ENCODE measurements at regions not wholly inside any gene's neighbourhood (a gene's known extent, or its start where the extent isn't known, plus 50 kb on each side); places are given as distances from the start of the nearest gene placed in this dataset.

DNA sequence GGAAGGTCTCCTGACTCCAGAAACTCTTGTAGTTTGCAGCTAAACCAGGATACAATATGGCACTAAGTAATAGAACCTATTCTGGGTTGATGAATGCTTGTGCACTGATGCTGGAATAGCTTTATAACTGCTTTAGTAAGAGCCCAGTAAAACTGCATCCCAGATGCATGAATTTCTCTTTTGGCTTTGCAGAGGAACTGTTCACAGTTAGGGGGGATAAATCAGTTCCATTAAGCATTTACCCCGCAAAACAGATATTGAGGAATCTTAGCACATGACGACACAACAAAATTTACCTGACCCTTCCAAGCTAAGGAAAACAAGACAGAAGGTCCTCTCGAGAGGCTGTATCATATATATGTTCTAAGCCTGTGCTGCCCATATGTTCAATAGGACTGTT, 457.4 kb downstream of the FOXG1 start:
- TF ChIP-seq TBL1XR1 (IDR thresholded peaks at IDR 0.05; ENCODE audit: low read length in 2 of 2) (no peak), ADNP (tag; IDR thresholded peaks at IDR 0.05) (no peak), FUS (optimal IDR thresholded peaks at IDR 0.05; ENCODE audit: low read depth, low read length) (no peak), NR2C2 (CRISPR knock-in tag; IDR thresholded peaks at IDR 0.05) (no peak), NR2C2 (tag; IDR thresholded peaks at IDR 0.05) (no peak), KAT2B (IDR thresholded peaks at IDR 0.05; ENCODE audit: low read depth, low read length) (no peak), MAFK (IDR thresholded peaks at IDR 0.05; ENCODE audit: low read length) (no peak), EP300 (IDR thresholded peaks at IDR 0.05; ENCODE audit: low read length) (no peak), NBN (IDR thresholded peaks at IDR 0.05; ENCODE audit: low read depth) (no peak), ZNF311 (CRISPR knock-in tag; IDR thresholded peaks at IDR 0.05) (no peak), NONO (IDR thresholded peaks at IDR 0.05; ENCODE audit: low read depth in 2 of 2, low read length in 1 of 2) (no peak)
